Ishikawa (cell line): ENCODE measurements at regions not wholly inside any gene's neighbourhood (a gene's known extent, or its start where the extent isn't known, plus 50 kb on each side); places are given as distances from the start of the nearest gene placed in this dataset.

Source experiments
- CEBPB ChIP-seq: IDR thresholded peaks from 2 replicates; pipeline ENCODE4 v1.6.1; 2012
- EGR1 ChIP-seq: IDR thresholded peaks from 2 replicates; pipeline ENCODE4 v1.6.1; 2012
- EP300 ChIP-seq: IDR thresholded peaks from 2 replicates; pipeline ENCODE4 v1.6.1; 2012; ENCODE audit warnings: borderline replicate concordance
- FOXM1 ChIP-seq: IDR thresholded peaks from 2 replicates; pipeline ENCODE4 v1.6.1; 2012; ENCODE audit warnings: low read depth, borderline replicate concordance
- TAF1 ChIP-seq: IDR thresholded peaks from 2 replicates; pipeline ENCODE4 v1.6.1; 2012; ENCODE audit warnings: low read depth, mild to moderate bottlenecking
- TCF12 ChIP-seq: IDR thresholded peaks from 2 replicates; pipeline ENCODE4 v1.6.1; 2012; ENCODE audit warnings: low read depth
- TEAD4 ChIP-seq: IDR thresholded peaks from 2 replicates; pipeline ENCODE4 v1.6.1; 2012
- YY1 ChIP-seq: IDR thresholded peaks from 2 replicates; pipeline ENCODE4 v1.6.1; 2012; ENCODE audit warnings: low read depth
- TF ChIP-seq, protein P1 (sequence below): IDR thresholded peaks from 2 replicates; pipeline ENCODE4 v1.6.1; 2012
- TF ChIP-seq, protein P2 (sequence below): IDR thresholded peaks from 2 replicates; pipeline ENCODE4 v1.6.1; 2012; ENCODE audit warnings: low read depth, mild to moderate bottlenecking

DNA sequence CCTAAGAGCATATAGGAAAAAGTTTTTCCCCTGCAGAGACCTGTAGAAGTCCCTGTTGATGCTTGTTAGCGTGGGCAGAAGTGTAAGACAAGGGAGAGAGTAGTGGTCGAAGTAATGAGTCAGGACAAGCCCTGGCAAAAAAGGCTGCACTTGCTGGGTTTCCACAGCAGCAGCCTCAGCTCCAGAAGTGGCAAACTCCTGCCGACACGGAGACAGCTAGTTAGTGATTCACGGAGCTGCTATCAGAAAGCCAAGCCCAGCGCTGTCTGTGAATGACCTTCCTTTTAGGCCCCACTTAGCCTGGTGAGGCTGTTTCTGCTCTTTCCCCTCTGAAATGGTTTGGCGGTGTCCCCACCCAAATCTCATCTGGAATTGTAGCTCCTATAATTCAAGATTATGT is 109.1 kb downstream of the FAM50B start:
- no peak for TF ChIP-seq TAF1
- TF ChIP-seq EP300, result no peak
- TF ChIP-seq, protein P1, sequence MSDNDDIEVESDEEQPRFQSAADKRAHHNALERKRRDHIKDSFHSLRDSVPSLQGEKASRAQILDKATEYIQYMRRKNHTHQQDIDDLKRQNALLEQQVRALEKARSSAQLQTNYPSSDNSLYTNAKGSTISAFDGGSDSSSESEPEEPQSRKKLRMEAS, result no peak
- TF ChIP-seq, protein P2, sequence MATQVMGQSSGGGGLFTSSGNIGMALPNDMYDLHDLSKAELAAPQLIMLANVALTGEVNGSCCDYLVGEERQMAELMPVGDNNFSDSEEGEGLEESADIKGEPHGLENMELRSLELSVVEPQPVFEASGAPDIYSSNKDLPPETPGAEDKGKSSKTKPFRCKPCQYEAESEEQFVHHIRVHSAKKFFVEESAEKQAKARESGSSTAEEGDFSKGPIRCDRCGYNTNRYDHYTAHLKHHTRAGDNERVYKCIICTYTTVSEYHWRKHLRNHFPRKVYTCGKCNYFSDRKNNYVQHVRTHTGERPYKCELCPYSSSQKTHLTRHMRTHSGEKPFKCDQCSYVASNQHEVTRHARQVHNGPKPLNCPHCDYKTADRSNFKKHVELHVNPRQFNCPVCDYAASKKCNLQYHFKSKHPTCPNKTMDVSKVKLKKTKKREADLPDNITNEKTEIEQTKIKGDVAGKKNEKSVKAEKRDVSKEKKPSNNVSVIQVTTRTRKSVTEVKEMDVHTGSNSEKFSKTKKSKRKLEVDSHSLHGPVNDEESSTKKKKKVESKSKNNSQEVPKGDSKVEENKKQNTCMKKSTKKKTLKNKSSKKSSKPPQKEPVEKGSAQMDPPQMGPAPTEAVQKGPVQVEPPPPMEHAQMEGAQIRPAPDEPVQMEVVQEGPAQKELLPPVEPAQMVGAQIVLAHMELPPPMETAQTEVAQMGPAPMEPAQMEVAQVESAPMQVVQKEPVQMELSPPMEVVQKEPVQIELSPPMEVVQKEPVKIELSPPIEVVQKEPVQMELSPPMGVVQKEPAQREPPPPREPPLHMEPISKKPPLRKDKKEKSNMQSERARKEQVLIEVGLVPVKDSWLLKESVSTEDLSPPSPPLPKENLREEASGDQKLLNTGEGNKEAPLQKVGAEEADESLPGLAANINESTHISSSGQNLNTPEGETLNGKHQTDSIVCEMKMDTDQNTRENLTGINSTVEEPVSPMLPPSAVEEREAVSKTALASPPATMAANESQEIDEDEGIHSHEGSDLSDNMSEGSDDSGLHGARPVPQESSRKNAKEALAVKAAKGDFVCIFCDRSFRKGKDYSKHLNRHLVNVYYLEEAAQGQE, result no peak
- TF ChIP-seq FOXM1, result no peak
- no peak for TF ChIP-seq EGR1
- TF ChIP-seq YY1, result no peak
- TF ChIP-seq CEBPB, result no peak
- no peak for TF ChIP-seq TCF12
- no peak for TF ChIP-seq TEAD4
